HTR-8/SVneo (cell line): ENCODE measurements at regions not wholly inside any gene's neighbourhood (a gene's known extent, or its start where the extent isn't known, plus 50 kb on each side); places are given as distances from the start of the nearest gene placed in this dataset.

Experiments
- DNase-seq: peaks from one replicate; pipeline ENCODE4 v3.0.0; 2011; ENCODE audit warnings: low spot score, mixed read lengths; ENCODE audit not compliant: insufficient read length
- FAIRE-seq: peaks from 2 replicates; lab custom pipeline; 2011; peaks lifted over from hg19 to GRCh38; lab: Jason Lieb, UNC

- FAIRE-seq: no peak
- DNase-seq: no peak
Observed at GRCh38 chr17:79154951-79155585, 80.4 kb downstream of the ENGASE start.

- no peak for FAIRE-seq
- no peak for DNase-seq
Observed at GRCh38 chr17:79154446-79154845, 79.8 kb downstream of the ENGASE start.

- FAIRE-seq: no peak
Observed at GRCh38 chr17:79153367-79154130, 78.9 kb downstream of the ENGASE start.

GRCh38 chr17:79152636-79153035 lies 78.0 kb downstream of the ENGASE start:
- FAIRE-seq: no peak
- no peak for DNase-seq

More at GRCh38 chr17:79153367-79154130, 78.9 kb downstream of the ENGASE start:
- no peak for DNase-seq

- DNase-seq (no peak), FAIRE-seq (no peak)
Observed at GRCh38 chr17:79152110-79152509, 77.5 kb downstream of the ENGASE start.

- DNase-seq: no peak
- no peak for FAIRE-seq
Observed at GRCh38 chr17:79150799-79151198, 76.2 kb downstream of the ENGASE start.

- DNase-seq (no peak), FAIRE-seq (no peak)
Observed at GRCh38 chr17:79150035-79150733, 75.6 kb downstream of the ENGASE start.

GRCh38 chr17:79148584-79148983 lies 74.0 kb downstream of the ENGASE start:
- DNase-seq (no peak), FAIRE-seq (no peak)

GRCh38 chr17:79147746-79148506 lies 73.3 kb downstream of the ENGASE start:
- DNase-seq (no peak), FAIRE-seq (no peak)

- FAIRE-seq (no peak), DNase-seq (no peak)
Observed at GRCh38 chr17:79146562-79146961, 71.9 kb downstream of the ENGASE start.

GRCh38 chr17:79145548-79145947 lies 70.9 kb downstream of the ENGASE start:
- FAIRE-seq (no peak), DNase-seq (no peak)

- no peak for FAIRE-seq
- DNase-seq: no peak
Observed at GRCh38 chr17:79144133-79144532, 69.5 kb downstream of the ENGASE start.

GRCh38 chr17:79142375-79142774 lies 67.8 kb downstream of the ENGASE start:
- DNase-seq (no peak), FAIRE-seq (no peak)

- FAIRE-seq: no peak
- no peak for DNase-seq
Observed at GRCh38 chr17:79141578-79142355, 67.1 kb downstream of the ENGASE start.

- DNase-seq: no peak
- no peak for FAIRE-seq
Observed at GRCh38 chr17:79138826-79139225, 64.2 kb downstream of the ENGASE start.

- FAIRE-seq (no peak), DNase-seq (no peak)
Observed at GRCh38 chr17:79137789-79138165, 63.2 kb downstream of the ENGASE start.

GRCh38 chr17:79137015-79137788 lies 62.6 kb downstream of the ENGASE start:
- FAIRE-seq (no peak), DNase-seq (no peak)

- FAIRE-seq: no peak
- no peak for DNase-seq
Observed at GRCh38 chr17:79136596-79136995, 62.0 kb downstream of the ENGASE start.
